ENCODE measurements at regions not wholly inside any gene's neighbourhood (a gene's known extent, or its start where the extent isn't known, plus 50 kb on each side); places are given as distances from the start of the nearest gene placed in this dataset.

DNA sequence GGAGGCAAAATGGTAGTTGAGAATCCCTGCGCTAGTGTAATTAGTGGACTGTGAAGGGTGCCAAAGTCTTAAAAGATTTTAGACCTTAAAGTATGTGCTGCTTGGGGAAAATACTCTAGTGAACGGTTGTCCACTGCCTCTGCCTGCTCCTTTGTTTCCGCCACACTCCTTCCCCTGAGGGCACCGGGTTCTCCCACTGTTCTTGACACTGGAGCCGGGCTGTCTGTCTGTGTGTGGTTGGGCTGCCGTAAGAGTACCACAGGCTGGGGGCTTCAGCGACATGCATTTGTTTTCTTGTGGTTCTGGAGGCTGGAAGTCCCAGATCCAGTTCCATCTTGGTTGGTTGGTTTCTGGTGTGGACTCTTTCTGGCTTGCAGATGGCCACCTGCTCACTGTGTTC, 76.2 kb downstream of the CLDN34 start:
- no peak for DNase-seq (ENCODE audit: low read depth, low spot score)
- Histone ChIP-seq H3K36me3 (ENCODE audit: insufficient read depth, low read length) (no peaks in the 10 kb centered on the region), H3K4me3 (no peak overlapping the region), H3K9me3 (ENCODE audit: low read depth, low read length) (no peaks in the 10 kb centered on the region), H3K9ac (ENCODE audit: insufficient read length) (no peak overlapping the region), H3K27ac (no peak overlapping the region)
- TF ChIP-seq FOXP2 (optimal IDR thresholded peaks at IDR 0.05; ENCODE audit: control extremely low read depth, extremely low read length, insufficient read depth) (no peak), EZH2 (IDR thresholded peaks at IDR 0.05) (no peak), POLR2AphosphoS5 (IDR thresholded peaks at IDR 0.05; ENCODE audit: borderline replicate concordance, low read depth, low read length) (no peak)

DNA sequence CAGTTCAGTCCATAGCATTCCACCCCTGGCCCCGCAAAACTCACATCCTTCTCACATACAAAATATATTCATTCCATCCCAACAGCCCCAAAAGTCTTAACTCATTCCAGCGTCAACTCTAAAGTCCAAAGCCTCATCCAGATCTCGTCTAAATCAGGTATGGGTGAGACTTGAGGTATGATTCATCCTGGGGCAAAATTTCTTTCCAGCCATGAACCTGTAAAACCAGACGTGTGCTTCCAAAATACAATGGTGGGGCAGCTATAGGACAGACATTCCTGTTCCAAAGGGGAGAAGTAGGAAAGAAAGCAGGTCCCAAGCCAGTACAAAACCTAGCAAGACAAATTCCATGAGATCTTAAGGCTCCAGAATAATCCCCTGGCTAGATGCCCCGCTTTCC, 76.9 kb downstream of the CLDN34 start:
- no peak for DNase-seq (ENCODE audit: low read depth, low spot score)
- no peak for TF ChIP-seq FOXP2 (optimal IDR thresholded peaks at IDR 0.05; ENCODE audit: control extremely low read depth, extremely low read length, insufficient read depth)
- Histone ChIP-seq H3K9me3 (ENCODE audit: low read depth, low read length) (no peaks in the 10 kb centered on the region), H3K36me3 (ENCODE audit: insufficient read depth, low read length) (no peaks in the 10 kb centered on the region), H3K4me3 (no peak overlapping the region), H3K27ac (no peak overlapping the region), H3K9ac (ENCODE audit: insufficient read length) (no peak overlapping the region)

DNA sequence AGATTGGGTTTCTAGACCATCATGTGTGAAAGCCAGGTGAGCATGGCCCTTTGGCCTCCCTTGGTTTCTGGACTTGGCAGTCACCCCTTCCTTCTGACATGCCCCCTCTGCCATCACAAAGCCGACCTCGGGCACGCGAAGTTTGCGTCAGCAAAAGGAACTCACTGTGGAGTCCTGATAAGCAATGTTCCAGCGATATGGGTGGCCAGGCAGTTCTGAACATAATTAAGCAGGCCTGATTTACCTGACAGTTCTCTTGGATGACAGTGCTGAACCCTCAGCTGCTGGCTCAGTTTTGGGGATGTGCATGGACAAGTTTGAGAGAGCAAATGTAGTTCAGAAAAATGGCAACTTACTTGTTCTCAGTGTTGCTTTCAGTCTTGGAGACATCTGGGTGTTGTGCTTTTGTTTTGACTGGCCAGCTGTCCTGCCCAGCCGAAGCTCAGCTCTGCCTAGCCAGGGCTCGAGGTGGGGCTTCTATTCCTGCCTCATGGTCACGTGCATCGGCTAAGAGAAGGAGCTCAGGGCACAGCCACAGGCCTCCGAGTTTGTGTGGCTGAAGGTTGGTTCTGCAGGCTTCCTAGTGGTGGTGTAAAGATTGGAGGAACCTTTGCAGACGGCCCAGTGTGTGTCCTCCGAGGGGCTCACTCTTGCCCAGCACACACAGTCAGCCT, 78.3 kb downstream of the CLDN34 start:
- no peak for TF ChIP-seq FOXP2 (optimal IDR thresholded peaks at IDR 0.05; ENCODE audit: control extremely low read depth, extremely low read length, insufficient read depth)
- no peak for TF ChIP-seq POLR2AphosphoS5 (IDR thresholded peaks at IDR 0.05; ENCODE audit: borderline replicate concordance, low read depth, low read length)
- no peak for TF ChIP-seq EZH2 (IDR thresholded peaks at IDR 0.05)
- H3K9ac ChIP-seq (ENCODE audit: insufficient read length) = no peak overlapping the region
- H3K27ac ChIP-seq = no peak overlapping the region
- no peak overlapping the region for H3K4me3 ChIP-seq
- no peak for DNase-seq (ENCODE audit: low read depth, low spot score)
- no peaks in the 10 kb centered on the region for H3K9me3 ChIP-seq (ENCODE audit: low read depth, low read length)
- H3K36me3 ChIP-seq (ENCODE audit: insufficient read depth, low read length) = no peaks in the 10 kb centered on the region

DNA sequence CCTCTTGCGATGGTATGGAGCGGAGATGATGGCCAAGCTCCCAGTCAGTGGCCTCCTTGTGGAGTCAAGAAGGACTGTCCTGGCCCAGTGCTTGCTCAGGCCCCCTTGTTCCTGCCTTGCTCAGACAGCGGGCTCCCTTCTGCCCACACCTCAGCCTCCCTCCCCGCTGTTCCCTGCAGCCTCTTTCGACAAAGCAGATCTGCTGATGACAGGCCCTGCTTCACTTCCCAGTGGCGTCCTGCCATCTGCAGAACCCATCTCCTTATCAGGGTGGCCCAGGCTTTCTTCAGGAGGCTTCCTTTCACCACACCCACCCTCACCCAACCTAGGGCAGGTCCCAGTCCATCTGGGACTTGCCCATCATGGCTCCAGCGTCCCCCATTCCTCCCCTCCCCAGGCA, 80.0 kb downstream of the CLDN34 start:
- no peak overlapping the region for H3K27ac ChIP-seq
- H3K9me3 ChIP-seq (ENCODE audit: low read depth, low read length) = no peaks in the 10 kb centered on the region
- no peak overlapping the region for H3K9ac ChIP-seq (ENCODE audit: insufficient read length)
- TF ChIP-seq FOXP2 (optimal IDR thresholded peaks at IDR 0.05; ENCODE audit: control extremely low read depth, extremely low read length, insufficient read depth) (no peak), POLR2AphosphoS5 (IDR thresholded peaks at IDR 0.05; ENCODE audit: borderline replicate concordance, low read depth, low read length) (no peak), EZH2 (IDR thresholded peaks at IDR 0.05) (no peak)
- H3K4me3 ChIP-seq = no peak overlapping the region
- DNase-seq (ENCODE audit: low read depth, low spot score) = no peak
- no peaks in the 10 kb centered on the region for H3K36me3 ChIP-seq (ENCODE audit: insufficient read depth, low read length)

DNA sequence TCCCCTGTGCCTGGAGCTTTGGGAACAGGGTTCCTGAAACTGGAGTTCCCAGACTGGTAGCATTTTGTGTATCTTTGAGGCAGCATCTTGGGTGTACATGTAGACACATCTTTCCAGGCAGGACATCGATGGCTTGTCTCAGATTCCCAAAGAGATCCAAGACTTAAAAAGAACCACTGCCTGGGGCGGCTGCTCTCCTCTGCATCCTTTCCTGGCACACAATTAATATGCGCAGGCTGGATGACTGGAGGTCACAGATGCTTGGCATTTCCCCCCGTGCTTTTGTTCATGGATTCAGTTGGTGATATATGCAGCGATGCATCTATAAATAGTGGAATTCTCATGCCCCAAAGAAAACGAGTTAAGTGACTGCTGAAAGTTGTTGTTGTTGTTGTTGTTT, 80.5 kb downstream of the CLDN34 start:
- no peak overlapping the region for H3K27ac ChIP-seq

DNA sequence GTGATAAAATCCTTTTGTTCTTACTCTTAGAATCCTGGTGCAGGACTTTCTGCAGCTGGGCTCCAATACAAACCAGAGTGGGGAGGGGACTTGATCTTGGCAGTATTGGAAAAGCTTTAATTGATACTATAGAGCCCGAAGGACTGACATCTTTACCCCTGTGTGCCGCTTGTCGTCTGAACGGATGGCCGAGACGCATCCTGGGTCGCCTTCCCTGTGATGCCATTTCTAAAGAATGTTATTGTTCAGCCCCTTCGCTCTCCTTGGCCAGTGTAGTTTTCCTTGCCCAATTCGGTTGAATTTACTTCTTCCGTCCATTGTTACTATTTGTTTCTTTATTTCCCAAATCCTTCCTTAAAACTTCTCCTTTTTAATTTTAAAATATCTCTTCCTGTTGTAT, 80.9 kb downstream of the CLDN34 start:
- DNase-seq (ENCODE audit: low read depth, low spot score) = no peak
- Histone ChIP-seq H3K4me3 (no peak overlapping the region), H3K9ac (ENCODE audit: insufficient read length) (no peak overlapping the region)

More for the DNA sequence above, 80.5 kb downstream of the CLDN34 start:
- Histone ChIP-seq H3K9ac (ENCODE audit: insufficient read length) (no peak overlapping the region), H3K4me3 (no peak overlapping the region), H3K9me3 (ENCODE audit: low read depth, low read length) (no peaks in the 10 kb centered on the region), H3K36me3 (ENCODE audit: insufficient read depth, low read length) (no peaks in the 10 kb centered on the region)
- TF ChIP-seq POLR2AphosphoS5 (IDR thresholded peaks at IDR 0.05; ENCODE audit: borderline replicate concordance, low read depth, low read length) (no peak), FOXP2 (optimal IDR thresholded peaks at IDR 0.05; ENCODE audit: control extremely low read depth, extremely low read length, insufficient read depth) (no peak), EZH2 (IDR thresholded peaks at IDR 0.05) (no peak)
- no peak for DNase-seq (ENCODE audit: low read depth, low spot score)

DNA sequence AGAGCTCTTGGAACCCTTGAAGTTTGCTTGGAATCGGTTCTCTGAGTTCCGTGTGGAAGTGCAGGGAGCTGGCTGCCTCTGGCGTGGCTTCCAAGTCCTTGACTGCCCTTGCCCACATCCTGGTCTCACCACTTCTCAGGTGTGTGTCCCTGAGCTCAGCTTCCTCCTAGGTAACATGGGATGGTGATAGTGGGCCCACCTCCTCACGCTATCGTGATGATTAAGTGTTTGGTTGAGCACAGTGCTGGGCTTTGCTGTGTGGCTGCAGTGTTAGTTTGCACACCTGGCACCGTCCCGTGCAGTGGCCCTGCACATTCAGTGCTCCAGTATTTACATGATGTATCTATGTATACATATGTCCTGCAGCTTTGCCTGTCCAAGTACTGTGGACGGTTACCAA, 81.5 kb downstream of the CLDN34 start:
- H3K36me3 ChIP-seq (ENCODE audit: insufficient read depth, low read length) = no peaks in the 10 kb centered on the region
- no peak overlapping the region for H3K27ac ChIP-seq
- H3K4me3 ChIP-seq = no peak overlapping the region
- DNase-seq (ENCODE audit: low read depth, low spot score) = no peak
- no peaks in the 10 kb centered on the region for H3K9me3 ChIP-seq (ENCODE audit: low read depth, low read length)
- no peak overlapping the region for H3K9ac ChIP-seq (ENCODE audit: insufficient read length)
- TF ChIP-seq FOXP2 (optimal IDR thresholded peaks at IDR 0.05; ENCODE audit: control extremely low read depth, extremely low read length, insufficient read depth) (no peak), EZH2 (IDR thresholded peaks at IDR 0.05) (no peak), POLR2AphosphoS5 (IDR thresholded peaks at IDR 0.05; ENCODE audit: borderline replicate concordance, low read depth, low read length) (no peak)

More for the DNA sequence above, 80.9 kb downstream of the CLDN34 start:
- no peak overlapping the region for H3K27ac ChIP-seq
- no peaks in the 10 kb centered on the region for H3K9me3 ChIP-seq (ENCODE audit: low read depth, low read length)
- TF ChIP-seq FOXP2 (optimal IDR thresholded peaks at IDR 0.05; ENCODE audit: control extremely low read depth, extremely low read length, insufficient read depth) (no peak), EZH2 (IDR thresholded peaks at IDR 0.05) (no peak), POLR2AphosphoS5 (IDR thresholded peaks at IDR 0.05; ENCODE audit: borderline replicate concordance, low read depth, low read length) (no peak)
- no peaks in the 10 kb centered on the region for H3K36me3 ChIP-seq (ENCODE audit: insufficient read depth, low read length)

DNA sequence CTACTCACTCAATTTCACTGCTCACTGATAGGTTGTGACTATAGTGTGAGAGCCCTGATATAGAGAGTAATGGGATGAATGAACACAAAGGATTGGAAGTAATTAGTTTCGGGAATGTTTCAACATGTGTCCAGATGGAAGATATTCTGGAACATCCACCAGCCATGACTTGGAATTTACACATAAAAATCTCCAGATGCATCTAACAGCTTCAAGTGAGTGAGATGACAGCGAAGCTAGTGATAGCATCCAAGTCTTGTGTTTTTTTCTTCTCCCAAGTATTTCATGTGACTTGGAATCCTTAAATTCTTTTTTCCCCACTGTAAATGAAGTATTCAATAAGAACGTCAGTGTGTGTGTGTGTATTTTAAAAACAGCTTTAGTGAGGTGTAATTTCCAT, 82.1 kb downstream of the CLDN34 start:
- no peak overlapping the region for H3K4me3 ChIP-seq
- H3K9me3 ChIP-seq (ENCODE audit: low read depth, low read length) = no peaks in the 10 kb centered on the region
- no peak for DNase-seq (ENCODE audit: low read depth, low spot score)
- no peak overlapping the region for H3K27ac ChIP-seq
- H3K36me3 ChIP-seq (ENCODE audit: insufficient read depth, low read length) = no peaks in the 10 kb centered on the region
- no peak overlapping the region for H3K9ac ChIP-seq (ENCODE audit: insufficient read length)
- no peak for TF ChIP-seq EZH2 (IDR thresholded peaks at IDR 0.05)
- no peak for TF ChIP-seq POLR2AphosphoS5 (IDR thresholded peaks at IDR 0.05; ENCODE audit: borderline replicate concordance, low read depth, low read length)
- TF ChIP-seq FOXP2 (optimal IDR thresholded peaks at IDR 0.05; ENCODE audit: control extremely low read depth, extremely low read length, insufficient read depth) = no peak

DNA sequence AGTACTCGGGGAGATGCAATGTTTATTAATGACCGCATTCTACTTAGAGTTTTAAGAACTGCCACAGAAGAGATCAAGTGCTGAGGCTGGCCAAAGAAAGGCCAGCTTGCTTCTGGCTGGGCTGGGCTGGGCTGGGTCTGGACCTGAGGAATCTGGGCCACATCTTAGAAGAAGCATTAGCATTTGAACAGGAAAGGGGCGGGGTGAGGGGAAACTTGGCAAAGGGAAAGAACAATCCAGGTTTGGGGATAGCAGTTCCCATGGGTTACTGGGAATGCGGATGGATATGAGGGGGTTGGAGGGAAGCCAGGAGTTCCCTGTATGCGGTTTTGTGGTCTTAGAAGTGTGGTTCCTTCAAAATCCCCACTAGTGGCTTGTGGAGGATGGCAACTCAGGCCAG, 83.3 kb downstream of the CLDN34 start:
- no peak for TF ChIP-seq POLR2AphosphoS5 (IDR thresholded peaks at IDR 0.05; ENCODE audit: borderline replicate concordance, low read depth, low read length)
- TF ChIP-seq FOXP2 (optimal IDR thresholded peaks at IDR 0.05; ENCODE audit: control extremely low read depth, extremely low read length, insufficient read depth) = no peak
- TF ChIP-seq EZH2 (IDR thresholded peaks at IDR 0.05) = no peak
- H3K9me3 ChIP-seq (ENCODE audit: low read depth, low read length) = no peaks in the 10 kb centered on the region
- no peak overlapping the region for H3K9ac ChIP-seq (ENCODE audit: insufficient read length)
- no peak for DNase-seq (ENCODE audit: low read depth, low spot score)
- no peak overlapping the region for H3K27ac ChIP-seq
- no peaks in the 10 kb centered on the region; the same call in 1 of the 2 replicates for H3K36me3 ChIP-seq (ENCODE audit: insufficient read depth, low read length)
- no peak overlapping the region for H3K4me3 ChIP-seq

Measured in SK-N-MC (cell line).